ENCODE measurements at regions not wholly inside any gene's neighbourhood (a gene's known extent, or its start where the extent isn't known, plus 50 kb on each side); places are given as distances from the start of the nearest gene placed in this dataset.
"Not testable (repeated sequence)": the region's sequence is repeated elsewhere in the genome, so short reads cannot be mapped to it uniquely, and the experiment has no call there.

DNA sequence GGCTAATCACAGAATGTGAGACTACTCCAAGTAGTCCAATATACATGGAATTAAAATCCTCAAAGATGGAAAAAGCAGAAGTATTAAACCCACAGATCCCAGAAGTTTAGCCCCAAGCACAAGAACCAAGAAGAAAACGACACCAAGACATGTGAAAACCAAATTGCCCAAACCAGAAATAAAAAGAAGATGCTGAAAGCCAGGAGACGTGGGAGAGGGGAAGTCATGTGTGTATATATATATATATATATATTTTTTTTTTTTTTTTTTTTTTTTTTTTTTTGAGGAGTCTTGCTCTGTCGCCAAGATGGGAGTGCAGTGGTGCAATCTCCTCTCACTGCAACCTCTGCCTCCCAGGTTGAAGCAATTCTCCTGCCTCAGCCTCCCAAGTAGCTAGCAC is 376.9 kb upstream of the FRG1 start:
- not testable (repeated sequence) for DNase-seq

DNA sequence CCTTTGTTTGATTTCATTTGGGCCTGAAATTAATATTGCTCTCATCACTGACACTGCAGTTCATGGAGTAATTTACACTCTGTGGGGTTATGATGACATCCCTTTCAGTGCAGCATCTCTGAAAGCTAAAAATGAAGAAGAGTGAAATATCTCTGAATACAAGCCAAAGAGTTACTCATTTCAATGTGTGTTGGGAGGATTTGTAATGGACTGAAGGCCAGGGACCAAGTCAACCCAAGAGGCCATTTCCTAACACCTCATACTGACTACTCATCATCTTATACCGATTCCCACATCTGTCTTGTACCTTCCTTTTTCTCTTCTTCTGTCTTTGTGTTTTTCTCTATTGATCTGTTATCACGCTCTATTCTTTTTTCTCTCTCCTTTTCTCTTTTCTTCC is 374.4 kb upstream of the FRG1 start:
- DNase-seq: not testable (repeated sequence)

DNA sequence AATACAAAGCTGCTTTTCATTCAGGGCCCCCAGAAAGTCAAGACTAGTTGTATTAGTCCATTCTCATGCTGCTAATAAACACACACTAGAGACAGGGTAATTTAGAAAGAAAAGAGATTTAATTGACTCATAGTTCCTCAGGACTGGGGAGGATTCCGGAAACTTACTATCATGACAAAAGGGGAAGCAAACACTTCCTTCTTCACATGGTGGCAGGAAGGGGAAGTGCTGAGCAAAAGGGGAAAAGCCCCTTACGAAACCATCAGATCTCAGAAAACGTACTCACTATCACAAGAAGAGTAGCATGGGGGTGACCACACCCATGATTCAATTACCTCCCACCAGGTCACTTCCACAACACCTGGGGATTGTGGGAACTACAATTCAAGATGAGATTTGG is 373.8 kb upstream of the FRG1 start:
- DNase-seq: not testable (repeated sequence)

DNA sequence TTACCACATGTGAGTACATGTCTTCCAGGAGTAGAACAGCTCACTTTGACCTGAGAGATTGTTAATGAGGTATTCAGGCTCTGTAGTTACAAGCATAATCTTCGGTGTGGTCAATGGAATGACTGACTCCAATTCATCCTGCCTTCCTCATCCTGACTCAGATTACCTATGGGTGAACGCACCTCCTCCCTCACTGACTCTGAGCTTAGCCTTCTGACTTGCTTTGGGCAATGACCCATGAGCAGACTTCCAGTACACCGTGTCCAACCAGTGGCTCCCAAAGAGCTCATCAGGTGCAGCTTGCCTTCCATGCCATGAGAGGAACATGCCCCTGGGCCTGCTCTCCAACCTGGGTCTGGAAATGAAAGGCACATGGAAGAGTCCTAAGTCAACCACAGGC is 361.0 kb upstream of the FRG1 start:
- not testable (repeated sequence) for DNase-seq

DNA sequence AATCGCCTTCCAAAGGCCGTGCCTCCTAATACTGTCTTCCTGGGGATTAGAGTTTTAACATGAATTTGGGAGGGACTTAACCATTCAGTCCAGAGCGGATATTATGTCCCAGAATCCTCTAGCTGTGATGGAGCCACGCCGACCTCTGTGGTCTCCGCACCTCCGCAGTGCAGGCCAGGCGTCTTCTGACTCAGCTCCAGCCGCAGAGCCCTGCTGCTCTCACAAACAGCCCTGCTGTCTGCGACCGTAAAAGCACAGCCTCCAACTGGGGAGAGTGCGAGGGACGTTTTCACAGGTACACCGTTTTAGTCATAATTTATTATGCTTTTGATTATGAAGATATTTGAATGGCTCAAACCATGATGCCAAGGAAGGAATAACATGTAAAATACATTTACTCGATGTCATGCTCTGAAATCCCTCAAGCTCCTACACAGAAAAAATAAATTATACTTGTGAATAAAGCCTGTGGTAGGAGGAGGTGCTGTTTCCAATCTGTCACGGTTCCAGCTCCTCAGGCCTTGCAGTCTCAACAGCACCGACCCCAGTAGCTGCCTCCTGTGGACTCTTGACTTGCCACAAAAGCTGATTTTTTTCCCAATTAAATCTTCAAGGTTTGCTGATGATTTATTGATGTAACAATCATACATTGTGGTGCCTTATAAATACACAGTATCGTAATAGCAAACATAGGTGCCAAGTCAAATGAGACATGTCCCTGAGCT is 353.6 kb upstream of the FRG1 start:
- DNase-seq: not testable (repeated sequence)

DNA sequence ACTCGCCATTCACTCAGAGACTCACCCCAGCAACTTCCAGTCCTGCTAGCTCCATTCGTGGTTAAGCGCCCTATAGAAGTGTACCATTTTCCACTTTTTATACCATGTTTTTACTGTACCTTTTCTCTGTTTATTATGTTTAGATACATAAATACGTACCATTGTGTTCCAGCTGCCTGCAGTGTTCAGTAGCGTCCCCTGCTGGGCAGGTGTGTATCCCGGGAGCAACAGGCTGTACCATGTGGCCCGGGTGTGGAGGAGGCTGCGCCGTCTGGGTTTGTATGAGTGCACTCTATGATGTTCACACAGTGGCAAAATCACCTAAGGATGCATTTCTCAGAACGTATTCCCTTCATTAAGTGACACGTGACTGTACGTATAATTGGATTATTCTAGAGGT is 351.5 kb upstream of the FRG1 start:
- DNase-seq: not testable (repeated sequence)

DNA sequence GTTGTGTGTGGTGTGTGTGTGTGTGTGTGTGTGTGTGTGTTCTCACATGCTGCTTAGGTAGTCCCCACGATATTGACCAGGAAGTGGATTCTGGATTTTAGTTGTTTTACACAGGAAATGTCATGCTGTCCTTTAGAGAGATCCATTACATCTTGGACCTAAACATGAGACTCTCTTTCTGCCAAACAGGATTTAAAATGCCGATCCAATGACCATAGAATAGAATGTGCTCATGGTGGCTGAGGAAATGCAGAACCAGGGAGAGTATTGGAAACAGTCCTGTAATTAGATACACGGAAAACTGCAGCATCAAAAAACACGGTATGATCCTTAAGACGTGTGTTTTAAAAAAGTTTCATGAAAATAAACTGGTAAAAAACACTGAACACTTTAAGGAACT is 347.8 kb upstream of the FRG1 start:
- DNase-seq: no peak

DNA sequence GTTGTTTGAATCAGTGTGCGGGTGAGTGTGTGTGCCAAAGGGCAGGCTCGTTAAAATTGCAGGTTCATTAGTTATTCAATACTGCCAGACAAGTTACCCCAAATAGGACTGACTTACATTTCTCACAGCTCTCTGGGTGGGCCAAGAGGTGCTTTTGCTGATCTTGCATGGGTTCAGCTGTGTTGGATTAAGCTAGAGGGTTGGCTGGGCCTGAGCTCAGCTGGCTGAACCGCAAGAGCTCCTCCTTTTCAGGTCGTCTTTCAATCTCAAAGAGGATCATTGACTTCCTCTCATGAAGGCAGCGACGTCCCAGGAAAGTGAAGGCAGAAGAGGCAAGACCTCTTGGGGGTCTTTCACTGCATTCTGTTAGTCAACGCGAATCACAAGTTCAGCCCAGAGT is 343.3 kb upstream of the FRG1 start:
- DNase-seq: no peak

DNA sequence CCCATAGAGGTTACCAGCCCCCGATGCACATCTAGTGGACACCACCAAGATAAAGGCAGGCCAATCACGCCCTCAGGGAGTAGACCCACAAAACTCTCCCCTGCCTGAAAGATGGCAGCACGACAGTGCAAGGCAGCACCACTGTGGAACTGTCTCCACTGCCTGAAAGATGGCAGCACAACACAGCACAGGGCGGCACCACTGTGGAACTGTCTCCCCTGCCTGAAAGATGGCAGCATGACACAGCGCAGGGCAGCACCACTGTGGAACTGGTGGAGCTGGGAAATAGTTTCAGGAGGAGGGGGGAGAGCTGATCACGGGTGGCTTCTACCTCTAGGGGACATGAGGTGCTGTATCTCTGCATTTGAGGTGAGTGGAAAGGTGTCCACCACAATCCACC is 340.4 kb upstream of the FRG1 start:
- no peak for DNase-seq

DNA sequence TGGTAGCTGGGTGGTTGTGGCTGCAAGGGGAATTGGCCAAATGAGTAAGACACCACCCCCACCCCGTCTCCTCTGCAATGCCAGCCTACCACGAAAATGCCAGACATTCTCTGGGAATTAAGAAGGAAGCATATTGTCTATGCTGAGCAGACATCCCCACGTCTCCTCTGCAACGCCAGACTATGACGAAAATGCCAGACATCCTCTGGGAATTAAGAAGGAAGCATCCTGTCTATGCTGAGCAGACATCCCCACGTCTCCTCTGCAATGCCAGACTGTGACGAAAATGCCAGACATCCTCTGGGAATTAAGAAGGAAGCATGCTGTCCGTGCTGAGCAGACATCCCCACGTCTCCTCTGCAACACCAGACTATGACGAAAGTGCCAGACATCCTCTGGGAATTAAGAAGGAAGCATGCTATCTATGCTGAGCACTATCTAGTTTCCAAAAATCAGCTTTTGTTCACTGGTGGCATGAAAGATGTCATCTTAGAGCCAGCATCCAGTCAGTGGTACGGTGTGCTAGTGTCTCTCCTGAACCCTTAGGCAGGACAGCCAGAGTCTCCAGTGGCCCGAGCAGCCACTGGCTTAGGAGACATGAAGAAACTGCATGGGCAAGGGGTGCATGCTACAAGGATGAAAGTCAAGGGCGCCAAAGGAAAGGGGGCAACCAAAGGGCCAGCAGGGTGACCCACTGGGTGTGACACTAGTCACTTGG is 339.8 kb upstream of the FRG1 start:
- DNase-seq: no peak

DNA sequence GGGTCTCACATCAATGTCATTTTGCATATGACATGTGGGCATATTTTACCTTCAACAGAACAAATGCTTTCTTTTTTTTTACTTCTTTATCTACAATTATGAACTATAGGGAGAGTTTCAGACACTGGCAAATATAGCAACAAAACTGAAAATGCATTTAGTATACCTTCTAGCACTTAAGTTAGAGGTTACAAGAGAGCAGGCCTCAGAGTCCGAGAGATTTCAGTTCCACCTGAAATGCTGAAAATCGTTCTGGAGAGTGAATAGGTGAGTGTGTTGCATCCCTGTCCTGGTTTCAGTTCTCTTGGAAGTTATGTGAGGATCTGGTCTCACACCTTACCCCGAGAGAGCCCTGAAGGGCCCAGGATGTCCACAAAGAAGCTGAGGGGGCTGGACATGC is 337.8 kb upstream of the FRG1 start:
- DNase-seq: not testable (repeated sequence)

DNA sequence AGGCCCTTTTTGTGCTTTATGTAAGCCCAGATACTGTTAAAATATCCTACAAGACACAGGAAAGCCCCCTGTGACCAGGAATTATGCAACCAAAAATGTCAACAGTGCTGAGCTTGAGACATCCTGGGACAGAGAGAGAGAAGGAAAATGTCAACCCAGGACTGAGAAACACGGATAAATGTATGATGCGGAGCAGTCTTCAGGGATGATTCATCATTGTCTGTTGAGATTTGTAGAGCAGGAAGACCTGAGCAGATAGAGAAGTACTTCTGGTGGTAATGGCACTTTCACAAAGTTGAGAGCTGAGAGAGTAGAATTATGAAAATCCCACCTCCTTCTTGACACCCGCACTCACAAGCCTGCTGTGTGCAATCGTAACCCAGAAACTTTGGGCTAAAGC is 330.1 kb upstream of the FRG1 start:
- not testable (repeated sequence) for DNase-seq

DNA sequence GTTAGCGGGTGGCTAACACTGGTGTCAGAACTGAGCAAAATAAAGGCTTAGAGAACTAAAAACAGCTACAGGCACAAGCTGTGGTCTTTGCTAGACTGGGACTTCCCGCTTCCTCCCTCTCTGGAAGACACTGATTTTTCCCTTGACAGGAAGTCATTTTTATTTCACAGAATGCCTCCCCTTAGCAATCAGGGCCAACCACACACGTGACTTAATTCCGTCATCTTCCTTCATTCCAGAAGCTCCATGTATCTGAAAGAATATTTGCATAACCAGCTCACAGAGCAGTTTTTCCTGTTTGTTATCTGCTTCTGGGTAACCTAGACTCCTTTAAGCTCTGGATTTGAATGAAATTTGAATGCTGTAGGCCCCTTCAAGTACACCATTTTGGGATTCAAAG is 327.5 kb upstream of the FRG1 start:
- DNase-seq: no peak

DNA sequence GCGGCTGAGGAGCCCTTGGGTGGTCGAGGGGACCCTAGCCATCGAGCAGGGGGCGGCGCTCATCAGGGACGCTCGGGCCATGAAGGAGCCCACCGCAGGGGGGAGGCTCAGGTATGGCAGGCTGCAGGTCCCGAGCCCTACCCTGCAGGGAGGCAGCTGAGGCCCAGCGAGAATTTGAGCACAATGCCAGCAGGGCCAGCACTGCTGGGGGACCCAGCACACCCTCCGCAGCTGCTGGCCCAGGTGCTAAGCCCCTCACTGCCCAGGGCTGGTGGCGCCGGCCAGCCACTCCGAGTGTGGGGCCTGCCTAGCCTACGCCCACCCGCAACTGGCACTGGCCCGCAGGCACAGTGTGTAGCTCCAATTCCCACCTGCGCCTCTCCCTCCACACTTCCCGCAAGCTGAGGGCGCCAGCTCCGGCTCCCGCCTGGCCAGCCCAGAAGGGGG is 325.4 kb upstream of the FRG1 start:
- DNase-seq: no peak

DNA sequence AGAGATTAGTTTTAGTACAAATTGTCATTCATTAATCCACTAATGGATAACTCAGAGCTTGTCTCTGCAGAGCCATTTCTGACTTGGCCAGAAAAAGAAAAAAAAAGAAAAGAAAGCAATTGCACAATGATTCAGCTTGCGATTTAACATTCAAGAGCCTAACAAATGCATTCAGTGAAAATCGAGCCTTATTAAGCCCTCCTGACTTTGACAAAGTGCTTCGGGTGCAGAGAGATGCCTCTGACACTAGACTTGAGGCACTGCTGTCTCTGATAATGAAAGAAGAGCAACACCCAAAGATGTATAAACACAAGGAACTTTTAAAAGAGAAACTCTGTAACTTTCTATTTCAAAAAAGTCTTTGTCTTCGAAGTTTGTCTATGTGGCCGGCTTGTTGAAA is 322.9 kb upstream of the FRG1 start:
- not testable (repeated sequence) for DNase-seq

DNA sequence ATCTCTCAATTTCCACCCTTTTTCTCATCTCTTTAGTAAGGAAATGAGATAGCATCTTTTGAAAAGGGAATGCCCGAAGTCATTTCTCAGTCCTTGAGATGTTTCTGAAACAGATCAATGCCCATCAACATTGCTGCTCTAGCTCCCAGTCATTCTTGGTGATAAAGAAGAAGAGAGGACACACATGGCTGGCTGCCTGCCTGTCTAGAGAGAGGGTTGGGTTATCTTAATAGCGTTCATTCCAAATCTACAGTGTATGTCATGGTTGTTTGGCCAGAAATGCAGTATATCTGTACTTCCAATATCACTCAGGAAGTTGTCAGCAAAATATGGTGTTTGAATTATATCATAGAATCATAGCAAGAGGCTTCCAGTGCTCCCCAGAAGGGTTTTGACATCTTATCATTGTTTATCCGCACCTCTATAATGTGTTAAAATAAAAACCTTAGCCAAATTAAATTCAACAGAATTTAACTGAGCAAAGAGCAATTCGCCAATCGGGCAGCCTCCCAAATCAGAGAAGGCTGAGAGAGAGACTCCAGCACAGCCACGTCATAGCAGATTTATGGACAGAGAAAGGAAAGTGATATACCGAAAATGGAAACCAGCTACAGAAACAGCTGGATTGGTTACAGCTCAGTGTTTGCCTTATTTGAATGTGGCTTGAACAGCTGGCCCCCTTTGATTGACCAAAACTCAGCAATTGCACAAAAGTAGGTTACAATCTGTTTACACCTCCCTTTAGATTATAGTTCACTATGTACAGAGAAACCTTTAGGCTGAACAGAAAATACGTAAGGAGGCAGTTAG is 321.0 kb upstream of the FRG1 start:
- not testable (repeated sequence) for DNase-seq

DNA sequence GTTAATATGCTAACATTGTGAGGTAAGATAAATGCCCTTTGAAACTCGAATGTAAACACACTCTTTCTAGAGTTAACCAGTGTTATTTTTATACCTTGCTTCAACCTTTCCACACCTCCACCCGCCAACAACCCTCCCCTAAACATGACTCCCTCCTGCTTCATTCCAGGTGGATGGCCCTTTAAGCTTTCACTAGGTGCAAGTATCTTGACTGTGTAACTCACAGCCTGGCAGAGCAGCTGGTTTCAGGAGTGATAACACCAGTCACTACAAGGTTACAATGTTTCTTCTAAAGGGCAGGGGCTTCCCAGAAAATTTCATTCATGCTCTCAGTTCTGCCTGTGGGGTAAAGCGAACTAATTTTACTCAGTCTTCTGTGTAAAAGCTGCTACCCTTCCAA is 318.1 kb upstream of the FRG1 start:
- not testable (repeated sequence) for DNase-seq

DNA sequence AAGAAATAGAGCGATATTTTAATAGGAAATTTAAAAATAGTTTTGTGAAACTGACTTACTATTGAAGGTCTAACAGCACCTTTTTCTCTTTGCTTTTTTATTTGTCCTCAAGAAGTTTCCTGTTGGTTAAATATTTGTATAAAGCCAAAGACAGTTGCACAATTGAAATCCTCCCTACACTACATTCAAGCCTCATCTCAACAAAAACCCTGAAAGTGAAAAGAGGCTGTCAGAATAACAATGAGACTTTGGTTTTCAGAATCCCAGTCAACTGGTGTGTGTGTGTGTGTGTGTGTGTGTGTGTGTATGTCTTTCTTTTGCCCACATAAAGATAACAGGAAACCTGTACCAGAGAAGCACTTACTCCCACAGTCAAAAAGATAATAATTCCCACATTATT is 313.6 kb upstream of the FRG1 start:
- not testable (repeated sequence) for DNase-seq

DNA sequence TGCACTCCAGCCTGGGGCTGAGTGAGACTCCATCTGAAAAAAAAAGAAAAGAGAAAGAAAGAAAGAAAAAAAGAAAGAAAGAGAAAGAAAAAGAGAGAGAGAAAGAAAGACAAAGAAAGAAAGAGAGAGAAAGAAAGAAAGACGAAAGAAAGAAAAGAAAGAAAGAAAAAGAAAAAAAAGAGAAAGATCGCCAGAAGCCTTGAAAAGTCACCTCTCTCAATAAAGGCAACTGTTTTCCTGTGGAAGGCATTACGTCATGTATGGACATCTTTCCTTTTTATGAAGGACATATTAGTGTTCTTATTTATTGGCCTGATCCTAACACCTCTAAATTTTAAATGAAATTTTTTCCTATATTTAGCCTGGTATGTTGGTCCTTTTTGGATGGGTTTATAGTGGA is 310.9 kb upstream of the FRG1 start:
- DNase-seq: not testable (repeated sequence)

DNA sequence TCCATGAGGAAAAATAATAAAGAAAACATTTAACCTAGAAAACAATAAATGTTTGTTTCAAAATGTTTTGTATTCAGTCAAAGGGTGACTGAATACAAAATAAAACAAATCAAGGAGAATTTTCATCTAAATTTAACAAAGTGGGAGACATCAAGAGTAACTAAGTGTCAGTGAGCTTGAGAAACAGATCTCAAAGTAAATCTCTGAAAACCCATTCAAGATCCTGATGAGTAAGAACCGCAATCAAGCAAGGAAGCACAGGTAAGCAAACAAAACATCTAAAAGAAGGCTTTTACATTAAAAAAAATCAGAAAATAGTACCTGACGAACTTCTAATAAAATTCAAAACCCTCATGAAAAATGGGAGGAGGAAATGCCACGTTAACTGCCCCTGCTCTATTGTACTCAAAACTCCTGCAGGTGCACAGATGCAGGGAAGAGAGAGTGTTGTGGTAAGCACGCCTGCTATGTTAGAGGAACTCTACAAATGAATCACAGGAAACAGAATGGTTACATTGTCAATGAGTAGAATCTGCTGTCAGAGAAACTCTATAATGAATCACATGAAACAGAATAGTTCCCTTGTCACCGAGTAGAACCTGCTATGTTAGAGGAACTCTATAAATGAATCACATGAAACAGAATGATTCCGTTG is 309.6 kb upstream of the FRG1 start:
- not testable (repeated sequence) for DNase-seq

DNA sequence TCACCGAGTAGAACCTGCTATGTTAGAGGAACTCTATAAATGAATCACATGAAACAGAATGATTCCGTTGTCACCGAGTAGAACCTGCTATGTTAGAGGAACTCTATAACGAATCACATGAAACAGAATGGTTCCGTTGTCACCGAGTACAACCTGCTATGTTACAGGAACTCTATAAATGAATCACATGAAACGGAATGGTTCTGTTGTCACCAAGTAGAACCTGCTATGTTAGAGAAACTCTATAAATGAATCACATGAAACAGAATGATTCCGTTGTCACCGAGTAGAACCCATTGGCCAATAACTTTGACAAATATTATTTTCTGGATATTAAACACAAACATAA is 309.1 kb upstream of the FRG1 start:
- not testable (repeated sequence) for DNase-seq

DNA sequence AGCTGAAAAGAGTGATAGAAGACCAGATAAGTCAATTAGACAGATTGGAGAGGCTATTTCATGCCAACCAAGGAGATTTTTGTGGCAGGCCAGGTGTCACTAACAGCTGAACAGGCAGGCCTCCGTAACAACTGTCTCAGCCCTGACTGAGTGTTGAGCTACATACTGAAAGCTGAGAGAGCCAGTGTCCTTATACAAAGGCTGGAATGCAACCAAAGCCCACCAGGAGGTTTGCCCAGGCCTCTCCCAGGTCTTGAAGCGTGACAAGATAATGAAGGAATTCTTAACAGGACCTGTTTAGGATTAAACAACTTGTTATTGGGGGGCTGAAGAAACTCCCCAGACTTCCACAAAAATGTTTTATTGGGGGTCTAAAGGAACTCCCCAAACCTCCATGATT is 290.2 kb upstream of the FRG1 start:
- DNase-seq: not testable (repeated sequence)

DNA sequence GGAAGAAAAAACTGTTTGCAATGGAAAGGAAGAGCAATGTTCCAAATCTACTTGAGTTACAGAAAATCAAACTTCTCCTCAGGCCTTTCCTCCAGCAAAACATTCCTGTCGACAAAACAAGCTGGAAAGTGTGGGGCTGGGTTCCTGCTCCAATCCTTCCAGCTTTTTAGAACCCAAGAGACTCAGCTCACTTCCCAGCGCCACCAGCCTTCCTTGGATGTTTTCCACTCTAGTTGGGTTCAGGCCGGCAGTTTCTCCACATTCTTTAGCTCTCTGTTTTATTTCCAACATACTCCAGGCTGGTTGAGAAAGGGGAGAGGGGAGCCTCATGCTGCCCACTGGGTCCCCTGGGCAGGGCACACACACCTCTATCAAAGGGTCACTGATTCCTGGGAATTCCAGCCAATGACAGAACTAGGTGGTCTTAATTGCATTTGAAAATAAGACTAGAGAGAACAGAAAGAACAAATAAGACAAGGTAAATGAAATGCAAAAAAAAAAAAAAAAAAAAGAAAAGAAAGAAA is 287.5 kb upstream of the FRG1 start:
- DNase-seq: not testable (repeated sequence)

Measured in activated CD4-positive, alpha-beta T cell treated with anti-CD3 and anti-CD28 coated beads for 4 hours (primary cell).